ENCODE measurements at regions not wholly inside any gene's neighbourhood (a gene's known extent, or its start where the extent isn't known, plus 50 kb on each side); places are given as distances from the start of the nearest gene placed in this dataset.
"Not testable (repeated sequence)": the region's sequence is repeated elsewhere in the genome, so short reads cannot be mapped to it uniquely, and the experiment has no call there.

DNA sequence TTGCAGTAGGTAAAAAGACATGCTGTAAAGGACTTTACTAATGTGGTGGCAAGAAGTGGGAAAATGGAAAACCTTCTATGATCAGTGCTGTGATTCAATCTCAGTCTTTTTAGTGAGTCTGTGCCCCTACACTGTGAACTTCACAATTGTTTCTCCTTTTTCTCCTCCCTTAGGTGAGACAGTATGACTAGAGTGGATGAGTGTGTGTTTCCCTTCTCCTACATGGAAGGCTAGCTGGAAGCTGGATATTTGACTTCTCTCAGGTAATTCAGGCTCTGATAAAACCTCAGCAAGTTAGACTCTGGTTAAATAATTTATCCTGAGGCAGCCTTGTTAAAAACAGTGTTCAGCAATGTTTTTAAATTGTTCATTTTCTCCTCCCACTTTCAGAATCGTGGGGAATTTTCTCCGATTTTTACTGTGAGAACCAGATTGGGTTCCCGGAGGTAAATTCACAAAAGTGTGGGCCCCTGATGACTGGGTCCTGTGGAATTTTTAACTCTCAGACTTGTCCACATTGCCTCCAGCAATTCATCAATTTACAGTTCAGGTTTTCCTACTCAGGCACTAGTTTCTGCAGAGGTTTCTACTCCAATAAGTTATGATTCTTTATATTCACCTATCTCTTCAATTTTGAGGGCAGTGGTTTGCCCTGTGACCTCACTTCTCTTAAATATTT, 149.1 kb upstream of the PIK3R1 start:
- DNase-seq = no peak

DNA sequence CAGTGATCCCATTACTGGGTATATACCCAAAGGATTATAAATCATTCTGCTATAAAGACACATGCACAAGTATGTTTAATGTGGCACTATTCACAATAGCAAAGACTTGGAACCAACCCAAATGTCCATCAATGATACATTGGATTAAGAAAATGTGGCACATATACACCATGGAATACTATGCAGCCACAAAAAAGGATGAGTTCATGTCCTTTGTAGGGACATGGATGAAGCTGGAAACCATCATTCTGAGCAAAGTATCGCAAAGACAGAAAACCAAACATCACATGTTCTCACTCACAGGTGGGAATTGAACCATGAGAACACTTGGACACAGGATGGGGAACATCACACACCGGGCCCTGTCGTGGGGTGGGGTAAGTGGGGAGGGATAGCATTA, 150.2 kb upstream of the PIK3R1 start:
- DNase-seq = not testable (repeated sequence)

- DNase-seq = no peak
Measured at GRCh38 chr5:68060382-68060781, 155.2 kb upstream of the PIK3R1 start.

- DNase-seq = no peak
Measured at GRCh38 chr5:68057191-68057590, 158.4 kb upstream of the PIK3R1 start.

DNA sequence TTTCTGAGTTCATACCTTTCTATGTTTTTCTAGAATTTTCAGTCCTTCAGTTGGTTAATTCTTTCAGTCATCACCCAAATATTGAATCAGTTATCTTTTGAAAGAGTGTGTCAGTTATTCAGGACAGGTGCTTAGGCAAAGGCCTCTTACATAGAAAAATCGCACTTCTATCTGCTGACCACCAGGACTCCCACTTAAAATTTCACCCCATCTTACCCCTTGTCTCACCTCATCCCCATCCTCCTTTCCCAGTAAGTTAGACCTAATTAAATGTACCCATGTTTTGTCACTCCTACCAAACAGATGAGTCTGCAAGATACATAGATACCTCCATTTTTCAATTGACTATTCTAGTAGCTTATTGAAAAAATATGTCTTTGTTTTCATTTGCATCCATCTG, 159.9 kb upstream of the PIK3R1 start:
- no peak for DNase-seq

GRCh38 chr5:68054638-68055037, 160.9 kb upstream of the PIK3R1 start:
- no peak for DNase-seq

DNA sequence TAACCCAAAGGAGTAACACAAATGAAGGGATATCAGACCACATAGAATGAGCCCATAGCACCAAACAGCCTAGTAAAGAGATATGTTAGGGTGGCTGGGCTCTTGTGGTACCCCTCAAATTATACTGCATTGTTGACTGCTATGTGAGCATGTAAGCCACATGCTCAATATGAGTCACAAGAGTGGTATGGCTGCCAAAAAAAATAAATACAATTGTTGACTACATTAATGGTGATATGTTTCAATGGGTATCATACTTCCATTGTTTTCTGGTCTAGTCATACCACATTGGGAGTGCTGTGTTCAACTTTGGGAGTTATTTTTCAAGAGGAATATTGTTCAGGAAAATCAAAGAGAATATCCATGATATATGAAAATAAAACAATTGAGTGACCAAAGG, 162.4 kb upstream of the PIK3R1 start:
- DNase-seq = no peak

GRCh38 chr5:68049053-68049713, 166.4 kb upstream of the PIK3R1 start:
- DNase-seq = no peak

GRCh38 chr5:68048516-68048915, 167.0 kb upstream of the PIK3R1 start:
- DNase-seq = no peak

DNA sequence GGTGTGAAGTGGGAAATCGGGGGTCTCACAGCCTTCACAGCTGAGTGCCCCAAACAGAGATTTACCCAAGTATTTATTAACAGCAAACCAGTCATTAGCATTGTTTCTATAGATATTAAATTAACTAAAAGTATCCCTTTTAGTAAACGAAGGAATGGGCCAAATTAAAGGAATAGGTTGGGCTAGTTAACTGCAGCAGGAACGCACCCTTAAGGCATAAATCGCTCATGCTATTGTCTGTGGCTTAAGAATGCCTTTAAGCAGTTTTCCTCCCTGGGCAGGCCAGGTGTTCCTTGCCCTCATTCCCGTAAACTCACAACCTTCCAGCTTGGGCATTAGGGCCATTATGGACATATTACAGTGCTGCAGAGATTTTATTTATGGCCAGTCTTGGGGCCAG, 167.5 kb upstream of the PIK3R1 start:
- DNase-seq = not testable (repeated sequence)

DNA sequence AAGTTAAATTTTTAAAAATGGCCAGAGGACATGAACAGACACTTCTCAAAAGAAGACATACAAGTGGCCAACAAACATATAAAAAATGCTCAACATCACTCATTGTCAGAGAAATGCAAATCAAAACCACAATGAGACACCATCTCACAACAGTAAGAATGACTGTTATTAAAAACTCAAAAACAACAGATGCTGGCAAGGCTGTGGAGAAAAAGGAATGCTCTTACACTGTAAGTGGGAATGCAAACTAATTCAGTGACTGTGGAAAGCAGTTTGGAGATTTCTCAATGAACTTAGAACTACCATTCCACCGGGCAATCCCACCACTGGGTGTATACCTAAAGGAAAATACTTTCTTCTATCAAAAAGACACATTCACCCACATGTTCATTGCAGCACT, 168.5 kb upstream of the PIK3R1 start:
- DNase-seq = no peak

- no peak for DNase-seq
Measured at GRCh38 chr5:68046445-68046844, 169.1 kb upstream of the PIK3R1 start.

DNA sequence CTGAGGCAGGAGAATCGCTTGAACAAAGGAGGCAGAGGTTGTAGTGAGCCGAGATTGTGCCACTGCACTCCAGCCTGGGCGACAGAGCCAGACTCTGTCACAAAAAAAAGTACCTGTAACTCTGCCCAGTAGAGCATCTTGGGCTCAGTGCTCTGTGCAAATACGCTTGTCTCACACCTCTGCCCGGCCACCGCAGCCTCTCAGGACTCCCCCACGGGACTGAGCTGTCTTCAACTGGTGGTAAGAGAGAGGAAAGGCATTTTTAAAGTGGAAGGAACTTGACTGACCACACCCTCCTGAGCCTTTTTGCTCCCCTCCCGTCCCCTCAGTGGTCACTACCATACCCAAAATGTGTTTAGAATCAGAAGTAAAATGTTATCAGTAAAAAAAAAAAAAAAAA, 174.3 kb upstream of the PIK3R1 start:
- no peak for DNase-seq

GRCh38 chr5:68037546-68037945, 178.0 kb upstream of the PIK3R1 start:
- no peak for DNase-seq

DNA sequence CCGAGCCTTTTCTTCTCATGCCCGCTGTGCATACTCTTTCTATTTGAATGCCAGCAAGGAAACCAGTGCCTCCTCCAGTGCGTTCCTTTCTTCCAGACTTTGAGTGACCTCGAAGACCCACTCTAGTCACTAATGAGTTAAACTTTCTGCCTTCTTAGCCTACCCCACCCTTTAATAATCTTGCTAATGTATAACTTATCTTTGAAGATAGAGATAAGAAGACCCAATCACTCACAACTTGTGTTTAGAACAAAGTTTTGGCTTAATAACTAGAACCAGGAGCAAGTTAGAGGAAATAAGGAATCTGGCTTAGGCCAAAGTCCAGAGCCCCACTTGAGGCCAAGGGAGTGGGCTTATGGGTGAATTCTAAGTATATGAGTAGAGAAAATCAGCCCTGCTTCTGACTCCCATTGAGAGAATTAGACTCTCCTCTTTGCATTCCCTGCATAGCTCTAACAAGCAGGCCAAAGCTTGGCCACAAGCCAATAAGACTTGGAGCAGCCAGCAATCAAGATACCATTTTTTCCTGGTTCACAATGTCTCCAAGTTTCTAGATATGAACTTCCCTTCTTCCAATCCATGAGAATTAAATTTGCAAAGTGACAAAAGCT, 181.5 kb upstream of the PIK3R1 start:
- no peak for DNase-seq

GRCh38 chr5:68033029-68033428, 182.5 kb upstream of the PIK3R1 start:
- DNase-seq = peak; percentile 6

GRCh38 chr5:68032216-68032762, 183.3 kb upstream of the PIK3R1 start:
- no peak for DNase-seq

DNA sequence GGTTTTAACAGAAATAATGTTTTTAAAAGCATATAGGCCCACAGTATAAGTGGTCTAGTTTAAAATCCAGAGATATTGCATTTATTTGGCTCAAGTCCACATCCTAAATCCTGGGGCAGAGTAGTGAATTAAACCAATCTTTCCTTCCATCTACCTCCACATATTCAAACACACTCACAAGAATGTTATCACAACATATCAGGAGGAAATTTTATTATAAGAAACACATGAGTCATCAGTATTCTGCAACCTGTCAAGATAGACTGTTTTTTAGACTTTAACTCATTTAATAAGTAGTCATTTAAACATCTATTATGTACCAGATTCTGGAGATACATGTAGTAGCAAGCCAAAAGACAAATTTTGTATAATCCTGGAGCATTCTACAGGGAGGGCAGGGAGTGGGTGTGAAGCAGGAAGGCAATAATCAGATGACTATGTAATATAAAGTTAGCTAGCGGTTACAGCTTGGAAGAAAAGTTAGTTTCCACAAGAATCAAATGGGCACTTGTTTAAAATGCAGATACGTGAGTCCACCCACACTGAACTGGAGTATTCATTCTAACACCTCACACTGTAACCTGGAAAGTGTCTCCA, 187.3 kb upstream of the PIK3R1 start:
- DNase-seq = no peak

- no peak for DNase-seq
Measured at GRCh38 chr5:68027519-68027918, 188.0 kb upstream of the PIK3R1 start.

DNA sequence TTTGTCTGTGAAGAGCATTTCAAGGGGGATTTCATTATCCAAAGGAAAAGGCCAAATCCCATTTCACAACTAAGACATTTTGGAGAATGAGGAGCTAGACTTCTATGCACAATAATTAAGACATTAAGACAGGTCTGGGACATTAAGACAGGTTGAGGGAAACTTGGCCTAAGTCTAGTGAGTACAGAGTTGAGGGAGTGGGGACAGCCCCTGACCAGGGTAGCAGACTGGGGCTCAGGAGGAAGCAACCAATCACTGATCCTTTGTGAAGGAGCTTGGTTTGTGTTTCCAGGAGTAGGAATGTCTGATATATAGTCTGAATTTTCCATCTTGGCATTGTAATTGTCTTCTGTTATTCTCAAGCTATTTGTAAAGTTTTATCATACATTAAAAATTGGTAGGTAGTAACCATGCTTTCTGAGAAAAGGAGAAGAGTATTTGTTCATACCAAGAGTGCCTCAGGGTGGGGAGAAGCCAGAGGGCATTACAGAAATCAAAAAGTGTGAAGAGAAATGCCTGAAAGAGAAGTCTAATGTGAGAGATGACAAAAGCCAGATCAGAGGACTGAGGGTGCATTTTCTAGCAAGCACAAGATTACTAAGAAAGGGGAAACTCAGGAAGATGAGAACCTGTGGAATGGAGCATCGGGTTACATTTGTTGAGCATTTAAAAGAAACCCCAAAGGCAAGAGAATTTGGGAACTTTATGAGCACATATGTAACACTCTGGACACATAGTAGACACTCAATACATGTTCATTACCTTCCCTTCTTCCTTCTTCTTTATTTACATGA, 189.3 kb upstream of the PIK3R1 start:
- DNase-seq = no peak

GRCh38 chr5:68024426-68024825, 191.1 kb upstream of the PIK3R1 start:
- no peak for DNase-seq

DNA sequence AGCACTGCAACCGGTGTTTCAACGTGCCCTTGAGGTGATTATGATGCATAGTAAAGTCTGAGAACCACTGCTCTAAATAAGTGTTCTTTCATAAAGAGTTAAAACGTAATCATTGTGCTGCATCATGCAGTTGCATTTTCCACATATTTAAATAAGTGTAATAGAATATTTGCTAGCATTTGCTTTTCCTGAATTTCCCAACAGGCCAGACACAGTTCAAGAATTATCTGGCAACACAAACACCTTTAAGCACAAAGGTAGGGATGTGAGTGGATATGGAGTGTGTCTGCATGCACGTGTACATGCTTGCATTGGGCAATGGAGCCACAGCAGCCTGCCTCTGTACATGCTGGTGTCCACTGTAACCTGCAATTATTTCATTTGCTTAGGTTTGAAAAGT, 193.6 kb upstream of the PIK3R1 start:
- no peak for DNase-seq

- no peak for DNase-seq
Measured at GRCh38 chr5:68021227-68021626, 194.3 kb upstream of the PIK3R1 start.
